ENCODE measurements at regions not wholly inside any gene's neighbourhood (a gene's known extent, or its start where the extent isn't known, plus 50 kb on each side); places are given as distances from the start of the nearest gene placed in this dataset.
"Not testable (repeated sequence)": the region's sequence is repeated elsewhere in the genome, so short reads cannot be mapped to it uniquely, and the experiment has no call there.

DNA sequence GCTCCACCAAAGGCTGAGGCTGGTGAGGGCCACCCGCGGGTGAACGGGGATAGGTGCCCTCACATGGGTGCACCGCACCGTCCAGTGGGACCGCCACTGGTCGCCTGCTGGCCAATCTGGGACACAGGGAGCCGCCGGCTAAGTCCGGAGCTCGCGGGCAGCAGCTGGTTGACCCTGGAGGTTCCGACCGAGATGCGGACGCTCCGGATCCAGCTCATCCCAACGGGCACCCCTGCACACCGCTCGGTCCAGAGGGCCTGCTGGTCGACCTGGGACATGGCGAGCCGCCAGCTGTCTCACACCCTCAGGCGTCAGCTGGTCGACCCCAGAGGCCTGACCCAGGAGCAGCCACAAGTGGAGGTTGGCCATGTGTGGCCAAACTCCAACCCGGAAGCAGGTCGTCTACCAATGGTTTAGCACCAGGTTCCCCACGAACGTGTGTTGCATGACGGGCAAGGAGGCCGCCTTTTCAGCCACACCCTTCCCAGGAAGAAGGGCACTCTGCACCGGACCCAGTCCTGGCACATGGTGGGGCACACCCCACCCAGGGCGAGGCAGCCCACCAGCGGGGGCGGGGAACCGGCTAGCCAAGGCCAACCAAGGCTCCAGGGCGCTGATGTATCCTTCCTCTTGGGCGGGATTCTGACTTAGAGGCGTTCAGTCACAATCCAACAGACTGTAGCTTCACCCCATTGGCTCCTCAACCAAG is 746.0 kb upstream of the DEFB115 start:
- DNase-seq, result no peak

DNA sequence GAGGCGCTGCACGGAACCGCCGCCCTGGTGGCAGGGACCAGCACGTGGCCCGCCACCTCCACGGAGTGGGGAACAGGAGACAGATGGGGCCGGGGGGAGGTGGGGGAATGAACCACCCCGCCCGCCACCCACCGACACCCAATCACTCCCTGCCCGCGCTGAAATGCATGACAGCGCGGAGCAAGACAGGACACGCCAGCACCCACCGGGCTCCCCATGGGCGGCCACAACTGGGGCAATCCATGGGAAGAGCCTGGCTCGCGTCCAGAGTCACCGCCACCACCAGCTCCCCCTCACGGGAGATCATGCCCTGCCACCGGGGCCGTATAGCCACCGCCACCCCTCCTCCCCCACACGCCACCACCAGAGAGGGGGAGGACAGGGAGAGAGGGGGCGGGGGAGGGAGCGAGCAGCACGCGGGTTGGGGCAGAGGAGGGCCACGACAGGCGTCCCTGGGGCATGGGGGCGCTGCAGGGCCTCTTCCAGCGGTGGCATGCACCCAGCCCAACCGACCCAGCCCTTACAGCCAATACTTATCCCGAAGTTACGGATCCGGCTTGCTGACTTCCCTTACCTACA is 744.3 kb upstream of the DEFB115 start:
- DNase-seq, result no peak

- DNase-seq, result not testable (repeated sequence)
Observed at GRCh38 chr20:30515915-30516314, 741.5 kb upstream of the DEFB115 start.

DNA sequence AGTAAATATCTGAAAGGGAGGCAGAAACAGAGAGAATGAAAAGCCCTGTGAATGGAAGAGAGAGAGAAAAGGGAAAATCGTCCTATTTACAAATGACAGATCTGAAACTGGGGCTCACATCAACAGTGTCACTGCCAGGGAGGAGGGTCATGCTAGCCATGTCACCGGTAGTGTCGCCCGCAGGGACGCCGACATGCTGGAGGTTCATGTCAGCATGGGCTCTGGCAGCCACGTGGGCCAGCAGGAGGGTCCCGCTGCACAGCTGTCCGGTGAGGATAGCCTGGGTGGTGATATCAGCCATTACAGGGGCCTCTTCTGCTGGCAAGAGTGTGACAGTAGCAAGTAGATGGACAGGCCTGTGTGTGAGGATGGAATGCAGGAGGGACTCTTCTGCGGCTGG is 738.6 kb upstream of the DEFB115 start:
- not testable (repeated sequence) for DNase-seq

DNA sequence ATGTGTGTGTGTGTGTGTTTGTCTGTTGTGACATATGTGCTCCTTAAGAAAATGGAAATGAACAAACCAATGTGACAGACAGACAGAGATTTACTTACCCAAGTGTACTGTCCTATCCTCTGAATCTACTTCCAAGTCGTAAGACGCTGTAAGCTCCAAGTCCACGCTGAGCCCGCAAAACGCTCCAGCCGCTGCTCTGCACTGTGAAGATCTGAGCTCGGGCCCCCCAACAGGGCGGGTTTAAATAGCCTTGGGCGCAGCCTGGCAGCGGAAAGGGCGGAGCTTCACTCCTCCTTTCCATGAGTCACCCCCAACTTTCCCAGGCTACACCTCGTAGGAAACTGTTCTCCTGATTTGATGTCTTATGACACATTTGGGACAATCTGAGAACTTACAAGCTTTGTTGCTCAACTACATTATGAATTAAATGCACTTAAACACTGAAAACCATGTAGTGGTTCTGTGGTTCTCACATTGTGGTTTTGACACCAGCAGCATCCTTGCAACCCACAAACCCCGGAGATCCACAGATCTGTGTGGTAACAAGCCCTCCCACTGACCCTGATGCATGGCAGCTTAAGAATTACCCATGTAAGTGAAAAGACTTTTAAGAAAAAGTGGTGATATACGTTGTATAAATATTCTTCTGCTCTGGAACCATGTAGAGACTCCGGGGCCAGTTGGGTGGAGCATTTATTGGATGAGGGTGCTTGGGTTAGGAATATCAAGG is 735.6 kb upstream of the DEFB115 start:
- not testable (repeated sequence) for DNase-seq

- DNase-seq, result not testable (repeated sequence)
Observed at GRCh38 chr20:30524155-30524554, 733.3 kb upstream of the DEFB115 start.

DNA sequence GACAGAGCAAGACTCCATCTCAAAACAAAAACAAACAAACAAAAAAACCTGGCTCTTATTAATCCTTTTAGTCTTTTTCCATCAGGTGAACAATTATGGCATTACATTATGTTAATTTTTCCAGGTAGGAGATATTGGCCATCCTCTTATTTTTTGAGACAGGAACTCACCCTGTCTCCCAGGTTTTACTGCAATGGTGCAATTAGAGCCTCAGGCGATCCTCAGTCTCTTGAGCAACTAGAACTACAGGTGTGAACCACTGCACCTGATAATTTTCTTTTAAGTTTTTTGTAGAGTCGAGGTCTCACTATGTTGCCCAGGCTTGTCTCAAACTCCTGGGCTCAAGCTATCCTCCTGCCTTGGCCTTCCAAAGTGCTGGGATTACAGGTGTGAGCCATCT is 732.7 kb upstream of the DEFB115 start:
- DNase-seq, result not testable (repeated sequence)

GRCh38 chr20:30533653-30534052 is 723.8 kb upstream of the DEFB115 start:
- DNase-seq, result not testable (repeated sequence)

DNA sequence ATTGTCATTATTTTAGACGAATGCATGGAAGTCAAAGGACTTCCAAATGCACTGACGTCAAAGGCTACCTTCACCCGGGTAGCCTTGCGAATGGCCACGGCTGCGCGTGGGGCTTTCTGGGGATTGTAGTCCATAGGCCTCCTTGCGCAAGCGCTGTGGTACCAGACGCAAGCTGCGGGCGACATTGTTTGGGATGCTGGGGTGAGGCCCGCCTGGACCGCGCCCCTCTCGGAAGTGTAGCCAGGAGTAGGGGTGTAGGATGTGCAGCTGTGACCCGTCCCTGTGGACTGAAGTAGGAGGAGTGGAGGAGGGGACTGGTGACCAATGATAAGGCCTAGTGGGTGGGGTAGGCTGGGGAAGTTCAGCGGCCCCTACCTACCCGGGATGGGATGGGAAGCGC is 720.0 kb upstream of the DEFB115 start:
- peak; percentile 83 for DNase-seq

GRCh38 chr20:30540330-30541069 is 717.0 kb upstream of the DEFB115 start:
- not testable (repeated sequence) for DNase-seq

- DNase-seq, result not testable (repeated sequence)
Observed at GRCh38 chr20:30551236-30551635, 706.2 kb upstream of the DEFB115 start.

DNA sequence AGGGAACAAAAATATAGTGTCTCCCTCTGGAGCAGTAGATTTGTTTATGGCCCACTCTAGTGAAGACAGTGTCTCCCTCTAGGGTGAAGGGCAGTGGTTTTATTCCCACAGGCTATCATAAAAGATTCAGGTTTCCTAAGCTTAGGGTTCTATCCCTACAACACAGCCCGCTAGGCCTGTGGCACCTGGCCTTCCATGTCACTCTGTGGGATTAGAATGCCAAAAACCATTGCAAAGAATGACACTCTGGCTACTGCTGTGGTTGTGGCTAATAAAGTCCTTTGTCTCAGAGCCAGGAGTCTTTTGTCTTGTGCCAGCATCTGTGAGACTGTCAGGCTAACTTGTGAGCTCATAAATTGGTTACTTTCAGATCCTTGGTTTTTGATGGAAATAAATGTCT is 700.7 kb upstream of the DEFB115 start:
- DNase-seq, result not testable (repeated sequence)

GRCh38 chr20:30565086-30565485 is 692.4 kb upstream of the DEFB115 start:
- DNase-seq, result not testable (repeated sequence)

GRCh38 chr20:30569867-30570266 is 687.6 kb upstream of the DEFB115 start:
- not testable (repeated sequence) for DNase-seq

DNA sequence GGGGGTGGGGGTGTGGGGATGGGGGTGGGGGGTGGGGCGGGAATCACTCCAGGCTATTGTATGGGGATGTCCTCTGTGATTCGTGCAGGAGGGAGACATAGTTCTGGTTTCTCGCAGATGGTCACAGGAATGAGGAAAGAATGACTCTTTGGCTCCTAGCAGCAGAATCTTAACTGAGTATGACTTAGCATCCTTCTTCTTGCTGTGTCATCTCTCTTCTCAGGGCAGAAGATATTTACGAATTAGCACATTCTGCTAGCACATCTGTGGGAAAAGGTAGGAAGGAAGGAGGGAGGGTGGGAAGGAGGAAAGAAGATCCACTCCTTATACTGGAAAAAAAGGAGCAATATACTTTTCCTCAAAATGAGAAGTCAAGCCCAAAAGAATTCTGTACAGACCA is 686.8 kb upstream of the DEFB115 start:
- DNase-seq, result not testable (repeated sequence)

DNA sequence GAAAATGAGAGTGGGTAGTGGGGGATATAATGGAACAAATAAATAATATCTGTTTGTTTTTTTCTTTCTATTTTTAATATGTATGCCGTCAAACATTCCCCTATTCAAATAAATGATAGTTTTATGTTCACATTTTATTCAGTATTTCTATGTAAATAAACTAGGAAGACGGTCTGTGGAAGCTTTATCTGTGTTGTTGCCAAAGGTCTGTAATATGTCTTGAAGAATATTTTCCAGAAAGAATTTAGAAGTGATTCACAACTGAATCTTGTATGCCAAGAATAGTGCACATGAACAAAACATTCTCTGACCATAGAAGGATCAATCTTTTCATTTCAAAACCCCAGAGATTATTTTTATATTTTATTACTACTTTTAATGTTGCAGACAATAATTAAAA is 683.1 kb upstream of the DEFB115 start:
- DNase-seq, result not testable (repeated sequence)

DNA sequence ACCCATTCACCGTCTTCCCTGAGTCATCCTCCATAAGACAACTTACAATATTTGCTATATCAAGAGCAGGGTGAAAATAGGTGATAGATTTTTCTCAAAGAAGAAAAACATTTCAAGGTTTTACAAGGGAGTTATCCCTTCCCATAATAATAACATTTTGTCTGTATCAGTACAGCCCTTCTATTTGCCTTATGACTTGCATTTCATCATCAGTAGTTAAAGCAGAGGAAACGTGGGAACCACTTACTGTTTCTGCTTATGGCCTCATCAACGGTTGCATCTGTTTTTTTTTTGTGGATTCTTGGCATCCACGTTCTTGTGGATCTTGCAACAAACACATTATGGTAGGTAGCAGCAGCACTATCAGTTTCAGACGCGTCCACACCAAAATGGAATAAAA is 678.4 kb upstream of the DEFB115 start:
- DNase-seq, result not testable (repeated sequence)

DNA sequence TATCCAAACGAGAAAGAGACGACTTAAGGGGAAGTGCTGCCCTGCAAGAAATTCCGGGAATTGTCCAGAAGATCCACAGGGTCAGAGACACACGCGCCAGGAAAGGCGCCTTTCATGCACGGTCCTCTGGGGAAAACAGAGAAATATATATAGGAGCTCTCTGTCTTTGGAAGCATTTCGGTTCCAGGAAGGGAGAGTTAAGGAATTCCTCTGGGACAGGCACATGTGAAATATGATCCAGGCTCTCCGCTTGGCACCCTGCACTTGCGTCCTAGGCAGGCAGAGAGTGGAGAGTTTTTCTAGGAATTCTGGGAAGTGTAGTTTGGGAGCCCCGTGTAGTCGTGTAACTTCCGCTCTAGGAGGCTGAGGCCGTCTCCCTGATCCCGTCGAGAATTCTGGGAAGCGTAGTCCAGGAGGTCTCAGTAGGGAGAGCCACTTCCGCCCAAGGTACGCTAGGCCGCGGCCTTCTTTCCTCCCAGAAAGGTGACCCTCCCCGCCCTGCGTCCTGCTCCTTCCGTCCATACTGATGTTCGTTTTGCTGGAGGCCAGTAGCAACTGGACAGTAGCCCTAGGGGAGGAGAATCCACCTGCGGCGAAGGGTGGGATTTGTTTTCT is 677.5 kb upstream of the DEFB115 start:
- peak; percentile 89 for DNase-seq

DNA sequence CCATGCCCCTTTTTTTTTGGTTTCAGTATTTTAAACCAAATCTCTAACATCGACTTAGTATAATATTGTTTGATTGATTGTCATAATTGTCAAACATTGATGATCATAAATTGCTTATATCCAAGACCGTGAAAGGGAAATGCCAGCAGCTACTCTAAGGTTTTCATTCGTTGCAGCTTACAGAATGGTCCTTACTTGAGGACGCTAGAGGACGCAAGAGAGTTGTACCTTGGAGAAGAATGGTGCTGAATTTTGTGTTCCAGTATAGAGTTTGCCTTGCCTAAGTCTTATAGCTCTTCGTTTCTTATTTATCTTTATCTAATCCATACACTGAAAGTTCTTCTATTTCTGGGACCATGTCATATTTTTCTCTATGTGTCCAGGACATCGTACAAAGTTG is 675.6 kb upstream of the DEFB115 start:
- peak; percentile 31 for DNase-seq

GRCh38 chr20:30584403-30584802 is 673.1 kb upstream of the DEFB115 start:
- DNase-seq, result peak; percentile 0

DNA sequence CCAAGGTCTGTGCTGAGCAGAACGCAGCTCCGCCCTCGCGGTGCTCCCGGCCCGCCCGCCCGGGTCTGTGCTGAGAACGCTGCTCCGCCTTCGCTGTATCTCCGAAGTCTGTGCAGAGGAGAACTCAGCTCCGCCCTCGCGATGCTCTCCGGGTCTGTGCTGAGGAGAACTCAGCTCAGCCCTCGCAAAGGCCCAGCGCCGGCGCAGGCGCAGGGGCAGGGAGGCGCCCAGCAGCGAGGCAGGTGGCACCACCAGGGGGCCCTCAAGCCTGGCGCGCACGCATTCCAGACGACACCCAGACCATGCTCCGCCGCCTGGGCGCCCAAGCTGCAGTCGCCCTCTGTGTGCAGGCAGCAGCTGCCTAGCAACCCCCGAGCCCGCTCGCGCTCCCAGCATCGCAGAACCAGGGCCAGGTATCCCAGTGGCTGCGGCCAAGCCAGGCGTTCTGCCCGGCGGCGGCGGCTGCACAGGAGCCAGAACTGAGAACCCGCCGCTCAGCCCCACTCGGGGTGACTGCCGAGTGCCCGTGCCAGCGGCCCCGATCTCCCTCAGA is 672.1 kb upstream of the DEFB115 start:
- peak; percentile 79 for DNase-seq

- DNase-seq, result peak; percentile 16
Observed at GRCh38 chr20:30586178-30586577, 671.3 kb upstream of the DEFB115 start.
